Trophoblast cell (in vitro differentiated cells and primary cell): ENCODE measurements at regions not wholly inside any gene's neighbourhood (a gene's known extent, or its start where the extent isn't known, plus 50 kb on each side); places are given as distances from the start of the nearest gene placed in this dataset.

Experiments used
- DNase-seq, 2 donors: peaks; one replicate each; pipeline ENCODE4 v3.0.0-alpha.2; 2016
- H2AFZ ChIP-seq: 2 replicates; pipeline ENCODE4 v1.6.1; 2013; ENCODE audit warnings: low read length, moderate library complexity, mild to moderate bottlenecking; ENCODE audit not compliant: insufficient read depth, poor library complexity
- H2AK5ac ChIP-seq: 2 replicates; pipeline ENCODE4 v1.6.1; 2013; ENCODE audit warnings: mild to moderate bottlenecking, low read length
- H2BK120ac ChIP-seq: 2 replicates; pipeline ENCODE4 v1.6.1; 2013; ENCODE audit warnings: low read length, mild to moderate bottlenecking, moderate library complexity; ENCODE audit not compliant: insufficient read depth, poor library complexity
- H2BK12ac ChIP-seq: 2 replicates; pipeline ENCODE4 v1.6.1; 2013; ENCODE audit warnings: mild to moderate bottlenecking, low read length, moderate library complexity
- H2BK5ac ChIP-seq: 2 replicates; pipeline ENCODE4 v1.6.1; 2013; ENCODE audit warnings: low read length, low read depth, moderate library complexity, mild to moderate bottlenecking; ENCODE audit not compliant: poor library complexity
- H3K14ac ChIP-seq: 2 replicates; pipeline ENCODE4 v1.6.1; 2013; ENCODE audit warnings: mild to moderate bottlenecking, low read length
- H3K18ac ChIP-seq: 2 replicates; pipeline ENCODE4 v1.6.1; 2013; ENCODE audit warnings: mild to moderate bottlenecking, low read length
- H3K23ac ChIP-seq: 2 replicates; pipeline ENCODE4 v1.6.1; 2013; ENCODE audit warnings: low read length
- H3K27ac ChIP-seq: 2 replicates; pipeline ENCODE4 v1.5.1; 2013; ENCODE audit warnings: low read depth, mild to moderate bottlenecking, inconsistent platforms, low read length, moderate library complexity
- H3K27me3 ChIP-seq: 2 replicates; pipeline ENCODE4 v1.6.1; 2013; ENCODE audit warnings: inconsistent platforms, mild to moderate bottlenecking, low read length, moderate library complexity; ENCODE audit not compliant: insufficient read depth
- H3K36me3 ChIP-seq, 2 experiments: 1 replicate in 1 of 2; 2 replicates in 1 of 2; pipeline ENCODE4 v1.6.1; 2013; ENCODE audit warnings: low read length in 2 of 2, mild to moderate bottlenecking in 2 of 2, moderate library complexity in 1 of 2; ENCODE audit not compliant: insufficient read depth in 2 of 2, control insufficient read depth in 1 of 2
- H3K4ac ChIP-seq: 2 replicates; pipeline ENCODE4 v1.6.1; 2013; ENCODE audit warnings: low read depth, mild to moderate bottlenecking, low read length, moderate library complexity
- H3K4me1 ChIP-seq, 2 experiments: 1 replicate in 1 of 2; 2 replicates in 1 of 2; pipeline ENCODE4 v1.6.1; 2013; ENCODE audit warnings: low read length in 2 of 2, mild to moderate bottlenecking in 2 of 2, moderate library complexity in 1 of 2; ENCODE audit not compliant: insufficient read depth in 2 of 2, control insufficient read depth in 1 of 2
- H3K4me2 ChIP-seq: 2 replicates; pipeline ENCODE4 v1.6.1; 2013; ENCODE audit warnings: inconsistent platforms, mild to moderate bottlenecking, low read length, moderate library complexity
- H3K4me3 ChIP-seq: 2 replicates; pipeline ENCODE4 v1.5.1; 2013; ENCODE audit warnings: mild to moderate bottlenecking, low read depth, low read length, inconsistent platforms
- H3K79me1 ChIP-seq: one replicate; pipeline ENCODE4 v1.6.1; 2013; ENCODE audit warnings: low read length
- H3K79me2 ChIP-seq: 2 replicates; pipeline ENCODE4 v1.6.1; 2013; ENCODE audit warnings: low read length, mild to moderate bottlenecking; ENCODE audit not compliant: control insufficient read depth, insufficient read depth, poor library complexity
- H3K9ac ChIP-seq: 2 replicates; pipeline ENCODE4 v1.6.1; 2013; ENCODE audit warnings: mild to moderate bottlenecking, low read length
- H3K9me3 ChIP-seq: 2 replicates; pipeline ENCODE4 v1.6.1; 2013; ENCODE audit warnings: low read depth, mild to moderate bottlenecking, control low read depth, inconsistent platforms, low read length; ENCODE audit not compliant: insufficient read depth
- H4K12ac ChIP-seq: 2 replicates; pipeline ENCODE4 v1.6.1; 2013; ENCODE audit warnings: low read depth, mild to moderate bottlenecking, low read length, moderate library complexity
- H4K8ac ChIP-seq: 2 replicates; pipeline ENCODE4 v1.6.1; 2013; ENCODE audit warnings: low read depth, mild to moderate bottlenecking, low read length, moderate library complexity
- H4K91ac ChIP-seq: one replicate; pipeline ENCODE4 v1.6.1; 2013; ENCODE audit warnings: low read depth, mild to moderate bottlenecking, low read length, moderate library complexity
- WGBS: extraction: QIAGEN DNeasy Blood & Tissue Kit; methylation state at CpG from one replicate; pipeline ENCODE4 v1.1.7; 2013; ENCODE audit warnings: missing lambda C conversion rate; ENCODE audit not compliant: insufficient read length, insufficient coverage; ENCODE audit errors: extremely low coverage; 5-methylcytosine and 5-hydroxymethylcytosine counted together

DNA sequence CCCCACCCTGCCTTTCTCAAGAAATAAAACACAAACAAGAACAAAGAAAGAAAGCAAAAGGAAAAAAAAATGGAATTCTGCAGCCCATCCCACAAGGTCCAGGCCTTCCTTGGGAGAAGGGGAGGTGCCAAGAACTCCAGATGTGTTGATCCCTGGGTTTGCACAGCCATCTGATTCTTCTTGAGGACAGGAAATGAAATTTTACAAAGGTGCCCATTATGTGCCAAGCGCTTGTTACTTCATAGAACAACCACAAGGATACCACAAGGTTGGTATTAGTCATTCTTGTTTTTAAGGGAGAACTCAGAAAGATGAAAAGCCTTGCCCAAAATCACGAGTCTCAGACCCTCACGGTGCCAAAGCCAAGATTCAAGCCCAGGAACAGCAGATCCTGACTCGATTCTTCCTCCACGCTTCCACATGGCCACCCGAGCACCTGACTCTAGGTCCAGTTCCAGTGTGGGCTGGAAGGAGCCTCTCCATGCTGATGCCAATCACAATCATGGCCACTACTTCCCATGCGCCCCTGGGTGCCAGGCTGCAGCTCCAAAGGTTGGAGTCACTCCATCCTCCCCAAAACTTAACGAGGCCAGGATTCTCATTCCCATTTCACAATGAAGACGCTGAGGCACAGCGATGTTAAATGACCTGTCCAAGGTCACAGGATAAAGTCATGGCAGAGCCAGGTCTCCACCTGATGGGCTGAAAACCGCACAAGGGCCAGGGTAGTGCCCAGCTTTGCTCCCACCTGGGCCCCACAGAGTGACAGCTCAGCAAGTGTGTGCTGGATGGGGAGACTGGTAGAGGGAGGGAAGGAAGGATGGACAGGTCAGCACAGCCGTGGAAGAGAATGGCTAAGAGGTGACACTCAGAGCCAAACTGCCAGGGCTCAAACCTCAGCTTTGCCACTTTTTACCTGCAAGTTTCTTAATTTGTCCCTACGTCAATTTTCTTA lies 66.7 kb upstream of the TOP1 start:
- no peak overlapping the region for H3K4me2 ChIP-seq
- H2BK5ac ChIP-seq, result no peak overlapping the region
- H3K36me3 ChIP-seq, result no peaks in the 10 kb centered on the region
- no peaks in the 10 kb centered on the region for H3K4me1 ChIP-seq
- no peak overlapping the region for H3K9ac ChIP-seq
- no peak overlapping the region for H2AK5ac ChIP-seq
- no peaks in the 10 kb centered on the region for H3K79me2 ChIP-seq
- H3K23ac ChIP-seq, result no peak overlapping the region
- no peak overlapping the region for H4K91ac ChIP-seq
- no peaks in the 10 kb centered on the region for H3K9me3 ChIP-seq
- no peak overlapping the region for H3K18ac ChIP-seq
- H3K14ac ChIP-seq, result no peak overlapping the region
- H3K79me1 ChIP-seq, result no peaks in the 10 kb centered on the region
- H3K4ac ChIP-seq, result no peak overlapping the region
- no peak overlapping the region for H3K4me3 ChIP-seq
- no peak overlapping the region for H2BK120ac ChIP-seq
- no peak overlapping the region for H3K27ac ChIP-seq
- no peak overlapping the region for H2BK12ac ChIP-seq
- WGBS, result no CpG with 5 or more reads among the region's 13 CpGs
- no peak for DNase-seq
- no peaks in the 10 kb centered on the region for H3K27me3 ChIP-seq
- H4K8ac ChIP-seq, result no peak overlapping the region
- no peak overlapping the region for H4K12ac ChIP-seq
- H2AFZ ChIP-seq, result no peak overlapping the region

DNA sequence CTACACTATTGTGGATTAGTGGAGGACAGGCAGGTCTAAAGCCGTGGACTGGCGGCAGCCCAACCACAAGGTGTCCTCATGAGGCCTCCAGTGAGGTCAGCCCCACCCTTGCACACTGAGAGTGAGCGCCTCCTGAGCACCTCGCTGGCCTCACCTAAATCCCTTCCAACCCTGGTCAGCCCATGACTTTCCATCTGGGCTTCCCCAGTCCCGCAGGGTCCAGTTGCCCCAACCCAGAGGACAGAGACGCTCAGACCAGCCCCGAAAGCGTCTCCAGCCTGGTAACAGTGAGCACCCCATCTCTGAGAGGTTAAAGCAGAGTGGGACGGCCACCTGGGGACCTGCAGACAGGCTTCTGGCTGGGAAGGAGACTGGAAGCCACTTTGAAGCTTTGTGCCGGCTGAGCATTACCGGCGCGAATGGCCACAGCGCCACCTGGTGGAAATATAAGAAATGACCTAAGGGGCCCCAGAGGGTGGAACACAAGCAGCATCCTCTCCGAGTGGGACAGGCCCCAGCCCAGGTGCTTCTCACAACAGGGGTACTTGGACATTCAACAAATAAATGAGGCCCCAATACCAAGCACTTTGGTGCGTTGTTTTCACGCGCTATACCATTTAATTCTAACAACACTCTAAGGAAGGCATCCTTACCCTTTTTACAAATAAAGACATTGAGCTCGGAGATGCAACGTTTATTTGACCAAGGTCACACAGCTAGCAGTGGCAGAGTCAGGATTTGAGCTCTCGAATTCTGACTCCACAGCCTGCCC lies 65.7 kb upstream of the TOP1 start:
- no peaks in the 10 kb centered on the region for H3K79me1 ChIP-seq
- no peak overlapping the region for H3K4me3 ChIP-seq
- no peak overlapping the region for H3K4me2 ChIP-seq
- H3K79me2 ChIP-seq, result no peaks in the 10 kb centered on the region
- no peaks in the 10 kb centered on the region for H3K4me1 ChIP-seq
- no peak overlapping the region for H3K9ac ChIP-seq
- H3K27me3 ChIP-seq, result no peaks in the 10 kb centered on the region
- peak; percentile 50 to 88 for DNase-seq
- H2AFZ ChIP-seq, result no peak overlapping the region
- H3K9me3 ChIP-seq, result no peaks in the 10 kb centered on the region
- no peak overlapping the region for H3K14ac ChIP-seq
- no peaks in the 10 kb centered on the region for H3K36me3 ChIP-seq
- no peak overlapping the region for H2BK120ac ChIP-seq
- H3K4ac ChIP-seq, result no peak overlapping the region
- no peak overlapping the region for H3K18ac ChIP-seq
- H2AK5ac ChIP-seq, result no peak overlapping the region
- H4K8ac ChIP-seq, result no peak overlapping the region
- no peak overlapping the region for H2BK12ac ChIP-seq
- no peak overlapping the region for H3K27ac ChIP-seq
- no peak overlapping the region for H2BK5ac ChIP-seq
- no peak overlapping the region for H4K91ac ChIP-seq
- H4K12ac ChIP-seq, result no peak overlapping the region
- no peak overlapping the region for H3K23ac ChIP-seq
- no CpG with 5 or more reads among the region's 21 CpGs for WGBS

DNA sequence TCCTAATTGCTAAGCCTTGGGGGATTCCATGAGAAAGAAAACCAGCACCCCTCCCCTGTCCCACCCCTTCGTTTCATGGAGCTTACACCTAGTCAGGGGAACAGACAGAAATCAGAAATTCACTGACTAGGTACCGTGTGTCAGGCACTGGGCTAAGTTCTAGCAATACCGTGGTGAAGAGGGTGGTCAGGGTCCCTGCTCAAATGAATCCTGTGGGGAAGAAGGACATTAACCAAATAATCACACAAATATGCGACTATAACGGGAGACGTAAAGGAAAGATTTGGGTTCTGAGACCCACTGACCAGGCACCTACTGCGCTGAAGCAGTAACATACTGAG lies 65.1 kb upstream of the TOP1 start:
- WGBS, result no CpG with 5 or more reads among the region's 7 CpGs
- DNase-seq, result no peak
- Histone ChIP-seq H3K4me1 (no peaks in the 10 kb centered on the region), H2BK12ac (no peak overlapping the region), H3K9ac (no peak overlapping the region), H3K36me3 (no peaks in the 10 kb centered on the region), H3K4ac (no peak overlapping the region), H4K91ac (no peak overlapping the region), H4K12ac (no peak overlapping the region), H3K79me2 (no peaks in the 10 kb centered on the region), H3K9me3 (no peaks in the 10 kb centered on the region), H3K23ac (no peak overlapping the region), H3K14ac (no peak overlapping the region), H3K27ac (no peak overlapping the region), H3K4me2 (no peak overlapping the region), H3K18ac (no peak overlapping the region), H3K27me3 (no peaks in the 10 kb centered on the region), H2BK5ac (no peak overlapping the region), H2BK120ac (no peak overlapping the region), H2AK5ac (no peak overlapping the region), H3K4me3 (no peak overlapping the region), H4K8ac (no peak overlapping the region), H3K79me1 (no peaks in the 10 kb centered on the region), H2AFZ (no peak overlapping the region)

DNA sequence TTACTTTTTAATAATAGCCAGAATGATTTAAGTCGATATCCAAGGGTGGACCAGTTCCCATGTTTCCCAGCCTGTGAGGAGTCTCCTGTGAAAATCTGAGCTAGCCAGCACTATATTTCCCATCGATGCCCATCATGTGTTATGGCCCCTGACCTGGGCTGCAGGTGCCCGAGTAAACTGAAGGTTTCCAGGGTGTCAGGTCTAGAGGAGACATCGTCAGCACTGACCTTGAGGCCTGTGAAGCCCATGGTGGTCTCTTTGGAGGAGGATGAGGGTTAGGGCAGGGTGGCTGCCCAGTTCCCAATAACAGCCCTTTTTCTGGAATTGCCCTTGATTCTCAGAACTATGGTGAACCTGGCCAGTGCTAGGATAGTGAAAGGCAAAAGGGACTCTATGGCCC lies 63.0 kb upstream of the TOP1 start:
- Histone ChIP-seq H2BK120ac (no peak overlapping the region), H3K14ac (no peak overlapping the region), H3K9ac (no peak overlapping the region), H3K4me3 (no peak overlapping the region), H3K79me1 (no peaks in the 10 kb centered on the region), H4K8ac (no peak overlapping the region), H2BK12ac (no peak overlapping the region), H3K27me3 (no peaks in the 10 kb centered on the region), H4K91ac (no peak overlapping the region), H3K4me1 (no peaks in the 10 kb centered on the region), H3K27ac (no peak overlapping the region), H3K4me2 (no peak overlapping the region), H2BK5ac (no peak overlapping the region), H3K79me2 (no peaks in the 10 kb centered on the region), H3K23ac (no peak overlapping the region), H4K12ac (no peak overlapping the region), H3K36me3 (no peaks in the 10 kb centered on the region), H2AFZ (no peak overlapping the region), H3K18ac (no peak overlapping the region), H3K9me3 (no peaks in the 10 kb centered on the region), H3K4ac (no peak overlapping the region), H2AK5ac (no peak overlapping the region)
- DNase-seq, result no peak
- WGBS, result no CpG with 5 or more reads among the region's 4 CpGs
